T-cell (primary cell): ENCODE measurements at regions not wholly inside any gene's neighbourhood (a gene's known extent, or its start where the extent isn't known, plus 50 kb on each side); places are given as distances from the start of the nearest gene placed in this dataset.
"Not testable (repeated sequence)": the region's sequence is repeated elsewhere in the genome, so short reads cannot be mapped to it uniquely, and the experiment has no call there.

Experiments used
- ATAC-seq, 4 experiments: fragments of 200-7000 bp in 3 of 4; fragments of 150-1000 bp in 1 of 4; cut with Tn5 transposase; replicated peaks in 1 of 4; 1 replicate in 3 of 4; 2 replicates in 1 of 4; pipeline ENCODE4 v1.10.0; 2021; ENCODE audit warnings: moderate library complexity in 3 of 4, mild to moderate bottlenecking in 2 of 4, moderate number of reproducible peaks in 1 of 4
- CTCF ChIA-PET, 2 donors: fragments of 300-600 bp; sonication (Branson Sonifier 250); formaldehyde crosslinking; loops; one replicate each; lab custom pipeline; 2022; ENCODE audit warnings: antibody characterized with exemption in 2 of 2; lab: Charles Lee
- POLR2A ChIA-PET, 2 donors: fragments of 300-600 bp; sonication (Branson Sonifier 250); formaldehyde crosslinking; loops; one replicate each; lab custom pipeline; 2022; ENCODE audit warnings: antibody characterized with exemption in 2 of 2; lab: Charles Lee
- DNase-seq, 35 experiments: peaks; one replicate each; pipeline versions ENCODE4 v3.0.0 to v3.0.0-alpha.2; 2013 to 2023
- H3K27ac ChIP-seq: one replicate; pipeline ENCODE4 v1.5.1; 2013; ENCODE audit warnings: low read length
- H3K27me3 ChIP-seq, 2 experiments: replicated peaks in 1 of 2; 1 replicate in 1 of 2; 2 replicates in 1 of 2; pipeline versions ENCODE4 v1.6.1 to v1.7.0; 2013; ENCODE audit warnings: low read length in 1 of 2, mixed read lengths in 1 of 2; ENCODE audit not compliant: control insufficient read depth in 2 of 2, insufficient read depth in 2 of 2; ENCODE audit errors: extremely low read depth in 1 of 2
- H3K36me3 ChIP-seq, 2 donors: 1 replicate in 1 of 2; 2 replicates in 1 of 2; pipeline versions ENCODE4 v1.6.1 to v1.7.0; 2013; ENCODE audit warnings: low read length in 1 of 2; ENCODE audit not compliant: control insufficient read depth in 2 of 2, insufficient read depth in 1 of 2; ENCODE audit errors: extremely low read depth in 1 of 2
- H3K4me1 ChIP-seq, 2 experiments: 1 replicate in 1 of 2; 2 replicates in 1 of 2; pipeline versions ENCODE4 v1.6.1 to v1.7.0; 2013; ENCODE audit warnings: low read length in 2 of 2, mixed read lengths in 1 of 2; ENCODE audit not compliant: insufficient read depth in 2 of 2, control insufficient read depth in 1 of 2; ENCODE audit errors: extremely low read depth in 1 of 2
- H3K4me3 ChIP-seq, 2 donors: 1 replicate in 1 of 2; 2 replicates in 1 of 2; pipeline versions ENCODE4 v1.5.1 to v1.7.0; 2013; ENCODE audit warnings: mild to moderate bottlenecking in 2 of 2, low read length in 1 of 2, moderate library complexity in 1 of 2; ENCODE audit not compliant: control insufficient read depth in 1 of 2; ENCODE audit errors: extremely low read depth in 1 of 2
- H3K9me3 ChIP-seq: 2 replicates; pipeline ENCODE4 v1.7.0; 2013
- H3K27ac Mint-ChIP-seq, 2 donors: one replicate each; pipeline ENCODE4 v1.8.0; 2020 to 2021; ENCODE audit warnings: mild to moderate bottlenecking in 2 of 2, mixed read lengths in 2 of 2
- H3K27me3 Mint-ChIP-seq, 2 donors: one replicate each; pipeline ENCODE4 v1.8.0; 2021 to 2022; ENCODE audit warnings: mixed read lengths in 2 of 2
- H3K36me3 Mint-ChIP-seq: one replicate; pipeline ENCODE4 v1.8.0; 2021; ENCODE audit warnings: mixed read lengths
- H3K4me1 Mint-ChIP-seq, 3 donors: one replicate each; pipeline ENCODE4 v1.8.0; 2020 to 2022; ENCODE audit warnings: mixed read lengths in 3 of 3, mild to moderate bottlenecking in 1 of 3
- H3K4me3 Mint-ChIP-seq, 3 donors: one replicate each; pipeline ENCODE4 v1.8.0; 2020 to 2022; ENCODE audit warnings: mild to moderate bottlenecking in 3 of 3, mixed read lengths in 3 of 3, moderate library complexity in 3 of 3
- H3K9me3 Mint-ChIP-seq, 3 donors: one replicate each; pipeline ENCODE4 v1.8.0; 2020 to 2022; ENCODE audit warnings: mixed read lengths in 3 of 3
- WGBS: methylation state at CpG from one replicate; pipeline ENCODE4 v1.1.5; 2013; ENCODE audit warnings: missing lambda C conversion rate; ENCODE audit not compliant: insufficient coverage; 5-methylcytosine and 5-hydroxymethylcytosine counted together

- H3K27ac Mint-ChIP-seq: no peak overlapping the region
- no peaks in the 10 kb centered on the region for H3K4me1 ChIP-seq
- CTCF ChIA-PET: no interaction called here
- no peak overlapping the region for H3K4me3 ChIP-seq
- H3K27ac ChIP-seq: no peak overlapping the region
- no peak for DNase-seq
- peaks cover 2 to 4% of the 10 kb centered on the region in 2 donors for H3K27me3 Mint-ChIP-seq
- H3K36me3 Mint-ChIP-seq: no peaks in the 10 kb centered on the region
- H3K9me3 ChIP-seq: no peaks in the 10 kb centered on the region
- H3K27me3 ChIP-seq: no peaks in the 10 kb centered on the region
- no peaks in the 10 kb centered on the region for H3K36me3 ChIP-seq
- ATAC-seq: no peak
- no peaks in the 10 kb centered on the region for H3K4me1 Mint-ChIP-seq
- H3K4me3 Mint-ChIP-seq: no peak overlapping the region
- 100% methylated on average over 2 of the region's 4 CpGs for WGBS
- POLR2A ChIA-PET: no interaction called here
- no peaks in the 10 kb centered on the region for H3K9me3 Mint-ChIP-seq
Measured at GRCh38 chr20:51935003-51935358, 132.7 kb upstream of the SALL4 start.

DNA sequence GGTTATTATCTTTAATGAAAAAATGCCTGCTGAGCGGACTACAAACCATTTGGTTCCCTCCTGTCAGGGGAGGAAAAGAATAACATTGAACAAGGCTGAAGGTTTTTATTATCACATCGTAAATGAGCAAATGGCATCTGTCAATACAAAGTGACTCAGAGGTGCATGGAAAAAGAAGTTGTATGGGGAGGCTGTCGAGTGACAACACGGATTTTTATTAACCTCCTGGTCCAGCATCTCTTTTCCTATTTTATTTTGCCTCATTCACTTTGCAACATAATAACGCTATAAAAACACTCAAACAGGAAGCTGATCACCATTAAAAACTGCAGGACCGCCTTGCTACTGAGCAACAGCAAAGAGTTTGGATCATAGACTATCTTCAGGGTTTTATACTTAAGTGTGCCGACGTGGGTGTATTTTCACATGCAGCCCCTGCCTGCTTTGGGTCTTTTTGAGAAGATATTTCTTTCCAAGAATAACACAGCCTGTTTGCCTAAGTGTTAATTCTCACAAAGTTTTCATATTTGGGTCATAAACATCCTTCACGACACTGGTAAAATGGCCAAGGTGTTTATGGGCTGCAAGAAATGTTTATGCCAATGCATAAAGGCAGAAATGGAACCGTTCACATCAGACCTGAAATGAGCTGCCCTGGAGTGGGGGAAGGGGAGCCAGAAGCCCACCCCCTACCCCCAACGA is 132.1 kb upstream of the SALL4 start:
- ATAC-seq (no peak), DNase-seq (no peak)
- ChIA-PET CTCF (interaction anchor here in 1 of 2 donors (0.6 kb wide), 1 partner anchor 293 kb away, joined by 10 read pairs; no protein-coding TSS in a partner anchor), POLR2A (no interaction called here)
- Histone ChIP-seq H3K9me3 (no peaks in the 10 kb centered on the region), H3K27ac (no peak overlapping the region), H3K4me3 (no peak overlapping the region), H3K36me3 (no peaks in the 10 kb centered on the region), H3K27me3 (no peaks in the 10 kb centered on the region), H3K4me1 (no peaks in the 10 kb centered on the region)
- H3K9me3 Mint-ChIP-seq: no peaks in the 10 kb centered on the region
- H3K4me3 Mint-ChIP-seq: no peak overlapping the region
- no peaks in the 10 kb centered on the region for H3K4me1 Mint-ChIP-seq
- peaks cover 2 to 4% of the 10 kb centered on the region in 2 donors for H3K27me3 Mint-ChIP-seq
- 83% methylated on average over 1 of the region's 11 CpGs for WGBS
- H3K27ac Mint-ChIP-seq: no peak overlapping the region
- H3K36me3 Mint-ChIP-seq: no peaks in the 10 kb centered on the region

- Mint-ChIP-seq H3K4me1 (no peaks in the 10 kb centered on the region), H3K4me3 (no peak overlapping the region), H3K36me3 (no peaks in the 10 kb centered on the region), H3K9me3 (no peaks in the 10 kb centered on the region), H3K27ac (no peak overlapping the region), H3K27me3 (peaks cover 0 to 8% of the 10 kb centered on the region in 2 donors)
- no peak for DNase-seq
- no peak for ATAC-seq
- 89% methylated on average over 6 of the region's 7 CpGs for WGBS
- H3K27ac ChIP-seq: no peak overlapping the region
- H3K4me3 ChIP-seq: no peak overlapping the region
- POLR2A ChIA-PET: no interaction called here
- no peaks in the 10 kb centered on the region for H3K4me1 ChIP-seq
- H3K9me3 ChIP-seq: no peaks in the 10 kb centered on the region
- H3K27me3 ChIP-seq: peaks cover 0 to 3% of the 10 kb centered on the region in 2 experiments
- H3K36me3 ChIP-seq: no peaks in the 10 kb centered on the region
- CTCF ChIA-PET: no interaction called here
Measured at GRCh38 chr20:51931371-51931781, 129.1 kb upstream of the SALL4 start.

DNA sequence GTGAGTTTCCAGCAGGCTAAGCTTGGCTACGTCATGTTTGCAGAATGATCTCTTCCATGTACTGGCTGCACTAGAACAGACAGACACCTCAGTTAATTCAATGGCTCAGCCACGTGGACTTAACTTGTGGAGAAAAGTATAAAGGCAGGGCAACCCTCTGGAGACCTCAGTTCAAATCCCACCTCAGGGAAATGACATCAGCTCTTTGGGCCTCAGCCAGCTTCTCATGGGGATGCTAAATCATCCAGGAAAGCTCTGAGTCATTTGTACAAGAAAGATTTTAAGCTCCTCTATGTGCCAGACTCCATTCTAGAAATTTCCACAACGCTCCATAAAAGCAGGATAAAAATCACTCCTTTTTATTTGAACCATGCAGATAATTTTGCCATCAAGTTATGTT is 128.5 kb upstream of the SALL4 start:
- WGBS: 86% methylated on average over 2 of the region's 3 CpGs
- POLR2A ChIA-PET: no interaction called here
- no peak overlapping the region for H3K27ac Mint-ChIP-seq

GRCh38 chr20:51928931-51929330 is 126.6 kb upstream of the SALL4 start:
- Mint-ChIP-seq H3K36me3 (no peaks in the 10 kb centered on the region), H3K27ac (no peak overlapping the region), H3K27me3 (peaks cover 0 to 10% of the 10 kb centered on the region in 2 donors), H3K4me3 (no peak overlapping the region), H3K4me1 (no peaks in the 10 kb centered on the region), H3K9me3 (no peaks in the 10 kb centered on the region)
- Histone ChIP-seq H3K4me3 (no peak overlapping the region), H3K36me3 (no peaks in the 10 kb centered on the region), H3K27me3 (peaks cover 0 to 3% of the 10 kb centered on the region in 2 experiments), H3K4me1 (no peaks in the 10 kb centered on the region), H3K9me3 (no peaks in the 10 kb centered on the region), H3K27ac (no peak overlapping the region)
- POLR2A ChIA-PET: no interaction called here
- ATAC-seq: no peak
- CTCF ChIA-PET: no interaction called here
- WGBS: 100% methylated on average over 1 of the region's 2 CpGs
- no peak for DNase-seq

More for the DNA sequence above, 128.5 kb upstream of the SALL4 start:
- no peaks in the 10 kb centered on the region for H3K36me3 Mint-ChIP-seq
- Histone ChIP-seq H3K9me3 (no peaks in the 10 kb centered on the region), H3K36me3 (no peaks in the 10 kb centered on the region), H3K27ac (no peak overlapping the region), H3K27me3 (peaks cover 0 to 3% of the 10 kb centered on the region in 2 experiments), H3K4me3 (no peak overlapping the region), H3K4me1 (no peaks in the 10 kb centered on the region)
- no peaks in the 10 kb centered on the region for H3K9me3 Mint-ChIP-seq
- ATAC-seq (no peak), DNase-seq (no peak)
- no peaks in the 10 kb centered on the region for H3K4me1 Mint-ChIP-seq
- H3K27me3 Mint-ChIP-seq: peaks cover 0 to 8% of the 10 kb centered on the region in 2 donors
- CTCF ChIA-PET: no interaction called here
- H3K4me3 Mint-ChIP-seq: no peak overlapping the region

- ATAC-seq, H3K9me3 ChIP-seq, H3K4me3 ChIP-seq, H3K27me3 ChIP-seq, H3K27ac Mint-ChIP-seq, H3K36me3 ChIP-seq, H3K4me3 Mint-ChIP-seq, DNase-seq, H3K27ac ChIP-seq, H3K4me1 Mint-ChIP-seq, H3K36me3 Mint-ChIP-seq, CTCF ChIA-PET, POLR2A ChIA-PET, H3K9me3 Mint-ChIP-seq, H3K4me1 ChIP-seq: not testable (repeated sequence)
- peaks cover 4 to 10% of the 10 kb centered on the region in 2 donors for H3K27me3 Mint-ChIP-seq
- 86% methylated on average over 1 of the region's 5 CpGs for WGBS
Measured at GRCh38 chr20:51927970-51928369, 125.6 kb upstream of the SALL4 start.
